Esophagus (tissue), 2 donors: ENCODE measurements at regions not wholly inside any gene's neighbourhood (a gene's known extent, or its start where the extent isn't known, plus 50 kb on each side); places are given as distances from the start of the nearest gene placed in this dataset.
"Not testable (repeated sequence)": the region's sequence is repeated elsewhere in the genome, so short reads cannot be mapped to it uniquely, and the experiment has no call there.

ENCODE experiments used
- H3K27ac ChIP-seq, 2 donors: one replicate each; pipeline ENCODE4 v1.5.1; 2013; ENCODE audit warnings: low read depth in 2 of 2, mild to moderate bottlenecking in 2 of 2, inconsistent platforms in 1 of 2, low read length in 1 of 2, moderate library complexity in 1 of 2
- H3K27me3 ChIP-seq, 2 donors: one replicate each; pipeline ENCODE4 v1.6.1; 2013; ENCODE audit warnings: low read length in 2 of 2, control low read depth in 1 of 2, mild to moderate bottlenecking in 1 of 2; ENCODE audit not compliant: insufficient read depth in 2 of 2, control insufficient read depth in 1 of 2
- H3K36me3 ChIP-seq, 2 donors: one replicate each; pipeline ENCODE4 v1.6.1; 2013; ENCODE audit warnings: low read length in 1 of 2; ENCODE audit not compliant: control insufficient read depth in 2 of 2, insufficient read depth in 2 of 2
- H3K4me1 ChIP-seq, 2 donors: one replicate each; pipeline ENCODE4 v1.6.1; 2013; ENCODE audit warnings: low read length in 1 of 2; ENCODE audit not compliant: control insufficient read depth in 2 of 2, insufficient read depth in 2 of 2
- H3K4me3 ChIP-seq, 2 donors: one replicate each; pipeline ENCODE4 v1.5.1; 2013; ENCODE audit warnings: low read length in 2 of 2, mild to moderate bottlenecking in 2 of 2, low read depth in 1 of 2, moderate library complexity in 1 of 2
- H3K9me3 ChIP-seq, 2 donors: one replicate each; pipeline ENCODE4 v1.6.1; 2013; ENCODE audit warnings: mild to moderate bottlenecking in 2 of 2, low read depth in 1 of 2, low read length in 1 of 2, moderate library complexity in 1 of 2; ENCODE audit not compliant: control insufficient read depth in 2 of 2, insufficient read depth in 1 of 2
- WGBS, 2 donors: extraction: QIAGEN DNeasy Blood & Tissue Kit; methylation state at CpG; one replicate each; pipeline ENCODE4 v1.1.7; 2013; 5-methylcytosine and 5-hydroxymethylcytosine counted together
- donor health status: healthy with polysubstance abuse.
- donor health status: Bipolar disorder and iron deficiency.

- peak overlapping the region; percentile 51 to 90 for H3K27ac ChIP-seq
- WGBS, 2 donors: 2 to 8% methylated on average over 44 to 52 of the region's 53 CpGs
- not testable (repeated sequence) for H3K9me3 ChIP-seq, H3K27me3 ChIP-seq, H3K36me3 ChIP-seq, H3K4me1 ChIP-seq
- peak overlapping the region; percentile 85 to 87 for H3K4me3 ChIP-seq
Observed at GRCh38 chr7:65080799-65081668, 74.5 kb upstream of the ERV3-1 start.

GRCh38 chr7:65074959-65075358, 68.5 kb upstream of the ERV3-1 start:
- not testable (repeated sequence) for H3K4me1 ChIP-seq, H3K27ac ChIP-seq, H3K4me3 ChIP-seq, H3K9me3 ChIP-seq, H3K27me3 ChIP-seq, H3K36me3 ChIP-seq
- WGBS, 2 donors: 95 to 96% methylated on average over 18 to 26 of the region's 33 CpGs

- H3K36me3 ChIP-seq, H3K4me1 ChIP-seq, H3K4me3 ChIP-seq, H3K9me3 ChIP-seq, H3K27ac ChIP-seq, H3K27me3 ChIP-seq: not testable (repeated sequence)
- WGBS, 2 donors: 48 to 66% methylated on average over 2 to 3 of the region's 3 CpGs
Observed at GRCh38 chr7:65073160-65073559, 66.7 kb upstream of the ERV3-1 start.

GRCh38 chr7:65071854-65072431, 65.5 kb upstream of the ERV3-1 start:
- H3K9me3 ChIP-seq, H3K27ac ChIP-seq, H3K4me1 ChIP-seq, H3K36me3 ChIP-seq, H3K4me3 ChIP-seq, H3K27me3 ChIP-seq: not testable (repeated sequence)
- WGBS, 2 donors: 82 to 93% methylated on average over 6 to 7 of the region's 7 CpGs

- H3K27ac ChIP-seq, H3K36me3 ChIP-seq, H3K4me3 ChIP-seq, H3K4me1 ChIP-seq, H3K27me3 ChIP-seq, H3K9me3 ChIP-seq: not testable (repeated sequence)
- WGBS, 2 donors: 89 to 95% methylated on average over 1 of the region's 1 CpG
Observed at GRCh38 chr7:65069476-65069875, 63.0 kb upstream of the ERV3-1 start.

- H3K27ac ChIP-seq, H3K4me3 ChIP-seq, H3K27me3 ChIP-seq, H3K36me3 ChIP-seq, H3K4me1 ChIP-seq, H3K9me3 ChIP-seq: not testable (repeated sequence)
- WGBS, 2 donors: 73 to 77% methylated on average over 2 of the region's 2 CpGs
Observed at GRCh38 chr7:65062566-65062965, 56.1 kb upstream of the ERV3-1 start.

GRCh38 chr7:65059247-65059646, 52.8 kb upstream of the ERV3-1 start:
- not testable (repeated sequence) for H3K4me3 ChIP-seq, H3K27me3 ChIP-seq, H3K36me3 ChIP-seq, H3K4me1 ChIP-seq, H3K27ac ChIP-seq, H3K9me3 ChIP-seq
- WGBS, 2 donors: 98 to 99% methylated on average over 1 of the region's 1 CpG
